GM06990 (cell line): ENCODE measurements at regions not wholly inside any gene's neighbourhood (a gene's known extent, or its start where the extent isn't known, plus 50 kb on each side); places are given as distances from the start of the nearest gene placed in this dataset.

Source experiments
- DNase-seq: peaks from one replicate; pipeline ENCODE4 v3.0.0-alpha.2; 2011; ENCODE audit not compliant: insufficient read length; ENCODE audit errors: extremely low read depth
- H3K27me3 ChIP-seq: replicated peaks from 2 replicates; pipeline ENCODE4 v1.6.0; 2011; ENCODE audit warnings: low read length; ENCODE audit not compliant: control insufficient read depth, insufficient read depth
- H3K36me3 ChIP-seq: 2 replicates; pipeline ENCODE4 v1.5.1; 2011; ENCODE audit warnings: low read length; ENCODE audit not compliant: control insufficient read depth, insufficient read depth
- H3K4me3 ChIP-seq: replicated peaks from 2 replicates; pipeline ENCODE4 v1.5.1; 2011; ENCODE audit warnings: low read depth, mild to moderate bottlenecking, control low read depth, low read length
- CTCF ChIP-seq: IDR thresholded peaks from 2 replicates; pipeline ENCODE4 v1.5.1; 2011; ENCODE audit warnings: low read length, control low read depth, mild to moderate bottlenecking, inconsistent platforms; ENCODE audit not compliant: insufficient read depth, poor library complexity, severe bottlenecking

DNA sequence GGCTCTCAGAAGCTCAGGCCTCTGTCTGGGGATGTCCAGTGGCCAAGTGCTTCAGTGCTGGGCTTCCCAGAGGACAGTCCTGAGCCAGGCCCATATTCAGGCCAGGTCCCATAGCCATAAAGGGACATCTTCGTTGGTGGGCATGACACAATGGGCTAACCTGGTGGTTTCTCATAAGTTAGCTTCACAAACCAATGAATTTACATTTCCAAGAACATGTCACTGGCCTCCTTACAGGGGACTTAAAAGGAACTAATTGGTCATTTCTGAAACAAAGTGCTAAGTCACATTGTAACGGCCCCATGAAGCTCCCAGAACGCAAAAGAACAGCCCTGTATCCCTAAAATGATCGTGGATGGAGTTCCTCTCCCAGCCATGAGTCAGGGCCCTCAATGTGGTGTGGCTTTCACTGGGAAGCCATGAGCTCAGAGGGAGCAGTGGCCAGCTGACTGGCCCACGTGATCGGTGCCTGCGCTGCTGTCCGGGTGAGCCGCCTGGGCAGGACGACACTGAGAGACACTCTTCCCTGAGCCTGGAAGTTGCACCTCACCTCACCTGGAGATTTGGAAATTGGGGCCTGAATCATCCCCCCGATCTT is 163.7 kb upstream of the APCDD1 start:
- no peak overlapping the region for H3K4me3 ChIP-seq
- no peaks in the 10 kb centered on the region for H3K36me3 ChIP-seq
- no peaks in the 10 kb centered on the region; the same call in 1 of the 2 replicates for H3K27me3 ChIP-seq
- DNase-seq: no peak
- no peak for TF ChIP-seq CTCF

DNA sequence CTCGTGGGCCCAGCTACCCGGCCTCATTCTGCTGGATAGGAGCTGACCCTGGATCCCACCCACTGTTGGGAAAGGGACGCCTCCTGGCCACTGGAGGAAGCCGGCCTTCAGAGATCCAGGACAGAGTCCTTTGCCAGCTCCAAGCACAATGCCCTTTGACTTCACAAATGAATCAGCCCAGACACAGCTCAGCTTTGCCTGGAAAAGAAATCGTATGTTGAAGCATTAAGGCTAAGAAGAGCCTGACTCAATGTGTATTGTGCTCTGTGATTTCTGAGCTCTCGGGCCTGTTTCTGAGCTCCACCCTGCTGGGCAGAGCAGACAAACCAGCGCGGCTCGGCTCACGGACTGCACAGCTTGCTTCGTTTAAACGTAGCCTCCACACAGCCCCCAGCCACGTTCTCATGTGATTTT is 162.9 kb upstream of the APCDD1 start:
- TF ChIP-seq CTCF: no peak

DNA sequence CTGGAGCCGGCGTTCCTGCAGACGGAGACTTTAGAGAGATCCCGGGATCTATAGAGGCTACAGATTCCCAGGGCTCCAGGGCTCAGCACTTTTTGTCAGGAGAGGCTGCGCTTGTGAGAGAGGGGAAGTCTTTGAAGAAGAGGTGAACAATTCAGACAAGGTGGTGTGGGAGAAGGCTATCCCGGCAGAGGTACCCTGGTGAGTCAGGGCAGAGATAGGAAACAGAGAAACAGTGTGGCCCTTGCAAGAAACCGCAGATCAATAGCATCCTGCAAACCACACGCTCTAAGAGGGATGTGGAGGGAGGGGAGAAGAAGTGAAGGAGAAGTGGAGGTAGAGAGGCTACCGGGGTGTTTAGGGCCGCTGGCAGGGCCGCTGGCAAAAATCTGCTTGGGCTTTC is 160.5 kb upstream of the APCDD1 start:
- TF ChIP-seq CTCF: no peak
- H3K36me3 ChIP-seq: no peaks in the 10 kb centered on the region
- H3K27me3 ChIP-seq: peaks cover 1% of the 10 kb centered on the region
- H3K4me3 ChIP-seq: no peak overlapping the region
- DNase-seq: no peak

More for the DNA sequence above, 162.9 kb upstream of the APCDD1 start:
- Histone ChIP-seq H3K4me3 (no peak overlapping the region), H3K27me3 (peaks cover 1% of the 10 kb centered on the region), H3K36me3 (no peaks in the 10 kb centered on the region)
- DNase-seq: no peak

DNA sequence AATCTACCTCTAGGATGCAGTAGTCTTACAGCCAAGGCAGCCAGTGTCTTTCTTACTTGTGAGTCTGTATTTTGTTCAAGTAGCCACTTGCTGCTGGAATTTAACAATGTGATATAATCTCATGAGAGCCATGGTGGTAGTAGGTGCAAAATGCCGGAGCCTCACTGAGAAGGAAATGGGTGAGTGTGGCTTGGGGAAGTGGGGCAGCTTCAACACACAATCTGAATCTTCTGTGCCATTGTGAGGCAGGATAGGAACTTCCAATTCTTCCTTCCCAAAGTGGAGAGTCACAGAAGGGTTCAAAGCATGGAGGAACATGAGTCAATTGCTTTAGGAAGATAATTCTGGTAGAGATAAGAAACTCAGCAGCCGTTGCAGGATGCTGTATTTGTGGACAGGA is 158.7 kb upstream of the APCDD1 start:
- no peak for DNase-seq

GRCh38 chr18:10296491-10296890 is 157.9 kb upstream of the APCDD1 start:
- Histone ChIP-seq H3K27me3 (peaks cover 1% of the 10 kb centered on the region), H3K36me3 (no peaks in the 10 kb centered on the region), H3K4me3 (no peak overlapping the region)
- no peak for TF ChIP-seq CTCF
- DNase-seq: no peak

More for the DNA sequence above, 158.7 kb upstream of the APCDD1 start:
- Histone ChIP-seq H3K36me3 (no peaks in the 10 kb centered on the region), H3K27me3 (peaks cover 1% of the 10 kb centered on the region), H3K4me3 (no peak overlapping the region)
- TF ChIP-seq CTCF: no peak

GRCh38 chr18:10297086-10297485 is 157.3 kb upstream of the APCDD1 start:
- no peak overlapping the region for H3K4me3 ChIP-seq
- no peak for DNase-seq
- H3K36me3 ChIP-seq: no peaks in the 10 kb centered on the region
- H3K27me3 ChIP-seq: peaks cover 1% of the 10 kb centered on the region
- no peak for TF ChIP-seq CTCF
